Loucy (cell line): ENCODE measurements at regions not wholly inside any gene's neighbourhood (a gene's known extent, or its start where the extent isn't known, plus 50 kb on each side); places are given as distances from the start of the nearest gene placed in this dataset.

Source experiments
- CTCF ChIP-seq: fragments of 200-600 bp; sonication (generic); conservative IDR thresholded peaks from 2 replicates; pipeline ENCODE4 v1.5.1; 2014; ENCODE audit warnings: mild to moderate bottlenecking, antibody characterized with exemption, low read length
- EZH2phosphoT487 ChIP-seq: fragments of 200-600 bp; IDR thresholded peaks from 2 replicates; pipeline ENCODE4 v1.6.1; 2018; ENCODE audit warnings: antibody characterized with exemption, mild to moderate bottlenecking, moderate library complexity, borderline replicate concordance

- TF ChIP-seq CTCF (no peak), EZH2phosphoT487 (no peak)
Measured at GRCh38 chr15:29319823-29320222, 50.2 kb upstream of the NSMCE3 start.
